Endothelial cell of umbilical vein (primary cell): ENCODE measurements at regions not wholly inside any gene's neighbourhood (a gene's known extent, or its start where the extent isn't known, plus 50 kb on each side); places are given as distances from the start of the nearest gene placed in this dataset.

Experiments used
- EZH2 ChIP-seq: IDR thresholded peaks from 2 replicates; pipeline ENCODE4 v1.6.1; 2012; ENCODE audit warnings: borderline replicate concordance, low read depth, mild to moderate bottlenecking, moderate library complexity, low read length, inconsistent platforms; ENCODE audit not compliant: severe bottlenecking
- FOS ChIP-seq: IDR thresholded peaks from 2 replicates; pipeline ENCODE4 v1.6.1; 2011; ENCODE audit warnings: mild to moderate bottlenecking, low read length, moderate library complexity, borderline replicate concordance; ENCODE audit not compliant: insufficient read depth
- JUN ChIP-seq: IDR thresholded peaks from 2 replicates; pipeline ENCODE4 v1.6.1; 2011; ENCODE audit warnings: borderline replicate concordance, low read depth; ENCODE audit not compliant: insufficient read length, insufficient read depth
- MYC ChIP-seq: IDR thresholded peaks from one replicate; pipeline ENCODE4 v1.6.1; 2011; ENCODE audit warnings: mild to moderate bottlenecking, low read depth, low read length
- POLR2A ChIP-seq: IDR thresholded peaks from 2 replicates; pipeline ENCODE4 v1.6.1; 2012; ENCODE audit warnings: low read depth, mild to moderate bottlenecking, control low read depth, low read length
- TF ChIP-seq, protein P1 (sequence below), 2 donors: IDR thresholded peaks; 1 replicate in 1 of 2; 2 replicates in 1 of 2; pipeline ENCODE4 v1.5.1; 2011; ENCODE audit warnings: low read length in 2 of 2, mild to moderate bottlenecking in 2 of 2, moderate library complexity in 2 of 2, control low read depth in 1 of 2, inconsistent platforms in 1 of 2, low read depth in 1 of 2; ENCODE audit not compliant: insufficient read depth in 1 of 2; ENCODE audit errors: extremely low read depth in 1 of 2
- TF ChIP-seq, protein P2 (sequence below): IDR thresholded peaks from 2 replicates; pipeline ENCODE4 v1.6.1; 2011; ENCODE audit not compliant: insufficient read depth, insufficient read length

DNA sequence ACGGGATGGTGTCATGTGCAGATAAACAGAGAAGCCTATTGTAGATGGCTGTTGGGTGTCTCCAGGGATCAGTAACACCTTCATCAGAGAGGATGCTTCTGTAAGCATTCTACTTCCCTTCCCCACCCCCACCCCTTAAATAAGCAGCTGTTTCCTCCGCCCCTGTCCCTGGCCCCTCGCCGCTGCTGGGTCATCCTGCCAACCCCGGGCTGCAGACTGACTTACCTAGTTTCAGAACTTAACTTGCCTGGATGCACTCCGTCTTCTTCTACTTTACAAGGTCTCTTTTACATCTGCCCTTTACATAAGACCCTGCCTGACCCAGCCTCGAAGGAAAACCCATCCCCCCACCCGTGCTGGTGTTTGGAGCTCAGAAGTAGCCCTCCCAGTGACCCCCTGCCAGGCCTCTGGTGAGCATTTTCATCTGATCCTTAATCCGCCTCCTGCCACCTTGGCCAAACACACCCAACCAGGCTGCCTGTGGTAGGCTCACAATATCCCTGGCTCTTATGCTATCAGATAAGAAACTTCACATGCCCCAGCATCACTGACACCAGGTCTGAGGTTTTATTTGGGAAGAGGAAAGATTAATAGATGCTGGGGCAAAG lies 103.0 kb upstream of the HES1 start:
- TF ChIP-seq MYC (no peak), POLR2A (no peak), JUN (no peak), FOS (no peak), EZH2 (no peak)
- TF ChIP-seq, protein P1, sequence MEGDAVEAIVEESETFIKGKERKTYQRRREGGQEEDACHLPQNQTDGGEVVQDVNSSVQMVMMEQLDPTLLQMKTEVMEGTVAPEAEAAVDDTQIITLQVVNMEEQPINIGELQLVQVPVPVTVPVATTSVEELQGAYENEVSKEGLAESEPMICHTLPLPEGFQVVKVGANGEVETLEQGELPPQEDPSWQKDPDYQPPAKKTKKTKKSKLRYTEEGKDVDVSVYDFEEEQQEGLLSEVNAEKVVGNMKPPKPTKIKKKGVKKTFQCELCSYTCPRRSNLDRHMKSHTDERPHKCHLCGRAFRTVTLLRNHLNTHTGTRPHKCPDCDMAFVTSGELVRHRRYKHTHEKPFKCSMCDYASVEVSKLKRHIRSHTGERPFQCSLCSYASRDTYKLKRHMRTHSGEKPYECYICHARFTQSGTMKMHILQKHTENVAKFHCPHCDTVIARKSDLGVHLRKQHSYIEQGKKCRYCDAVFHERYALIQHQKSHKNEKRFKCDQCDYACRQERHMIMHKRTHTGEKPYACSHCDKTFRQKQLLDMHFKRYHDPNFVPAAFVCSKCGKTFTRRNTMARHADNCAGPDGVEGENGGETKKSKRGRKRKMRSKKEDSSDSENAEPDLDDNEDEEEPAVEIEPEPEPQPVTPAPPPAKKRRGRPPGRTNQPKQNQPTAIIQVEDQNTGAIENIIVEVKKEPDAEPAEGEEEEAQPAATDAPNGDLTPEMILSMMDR (IDR thresholded peaks at IDR 0.05; ENCODE audit: extremely low read depth in 1 of 2, insufficient read depth in 1 of 2, low read depth in 1 of 2, low read length in 2 of 2): no peak
- TF ChIP-seq, protein P2, sequence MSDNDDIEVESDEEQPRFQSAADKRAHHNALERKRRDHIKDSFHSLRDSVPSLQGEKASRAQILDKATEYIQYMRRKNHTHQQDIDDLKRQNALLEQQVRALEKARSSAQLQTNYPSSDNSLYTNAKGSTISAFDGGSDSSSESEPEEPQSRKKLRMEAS: no peak
